ENCODE measurements at regions not wholly inside any gene's neighbourhood (a gene's known extent, or its start where the extent isn't known, plus 50 kb on each side); places are given as distances from the start of the nearest gene placed in this dataset.

DNA sequence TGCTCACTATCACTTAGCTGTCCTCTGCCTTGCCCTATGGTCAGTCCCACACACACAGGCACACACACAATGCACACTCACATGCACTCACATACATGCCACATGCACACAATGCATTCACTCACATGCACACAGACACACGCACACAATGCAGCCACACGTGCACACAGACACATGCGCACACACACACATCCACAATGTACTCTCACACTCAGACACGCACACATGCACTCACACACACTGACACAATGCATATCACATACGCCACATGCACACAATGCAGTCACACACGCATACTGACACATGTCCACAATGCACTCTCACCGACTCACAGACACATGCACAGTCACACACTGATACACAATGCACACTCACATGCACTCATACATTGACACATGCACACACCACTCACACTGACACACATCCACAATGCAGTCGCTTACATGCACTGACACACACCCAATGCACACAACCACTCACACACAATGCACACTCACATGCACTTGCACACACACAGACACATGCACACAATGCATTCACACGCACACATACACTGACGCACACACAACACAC lies 99.7 kb downstream of the ENGASE start:
- TF ChIP-seq RAD21 (IDR thresholded peaks at IDR 0.05; ENCODE audit: low read depth) (no peak), TCF12 (IDR thresholded peaks at IDR 0.05; ENCODE audit: low read depth) (no peak), USF1 (IDR thresholded peaks at IDR 0.05) (no peak), ZBTB7A (IDR thresholded peaks at IDR 0.05; ENCODE audit: low read depth) (no peak), CREB1 (IDR thresholded peaks at IDR 0.05; ENCODE audit: low read depth) (no peak), REST (IDR thresholded peaks at IDR 0.05; ENCODE audit: low read depth) (no peak), TEAD4 (IDR thresholded peaks at IDR 0.05) (no peak)

GRCh38 chr17:79171188-79171587 lies 96.6 kb downstream of the ENGASE start:
- TF ChIP-seq FOXM1 (IDR thresholded peaks at IDR 0.05; ENCODE audit: borderline replicate concordance, low read depth) = no peak
- TF ChIP-seq RAD21 (IDR thresholded peaks at IDR 0.05; ENCODE audit: low read depth) = no peak
- TF ChIP-seq ZBTB7A (IDR thresholded peaks at IDR 0.05; ENCODE audit: low read depth) = no peak
- no peak for TF ChIP-seq EP300 (IDR thresholded peaks at IDR 0.05; ENCODE audit: borderline replicate concordance)
- no peak for TF ChIP-seq CREB1 (IDR thresholded peaks at IDR 0.05; ENCODE audit: low read depth)
- TF ChIP-seq MAX (IDR thresholded peaks at IDR 0.05) = no peak
- no peak for TF ChIP-seq TAF1 (IDR thresholded peaks at IDR 0.05; ENCODE audit: low read depth)
- no peak for TF ChIP-seq TCF12 (IDR thresholded peaks at IDR 0.05; ENCODE audit: low read depth)
- TF ChIP-seq TEAD4 (IDR thresholded peaks at IDR 0.05) = no peak
- TF ChIP-seq NFIC (IDR thresholded peaks at IDR 0.05) = no peak
- TF ChIP-seq YY1 (IDR thresholded peaks at IDR 0.05; ENCODE audit: low read depth) = no peak
- no peak for TF ChIP-seq USF1 (IDR thresholded peaks at IDR 0.05)
- TF ChIP-seq CEBPB (IDR thresholded peaks at IDR 0.05) = no peak
- no peak for TF ChIP-seq EGR1 (IDR thresholded peaks at IDR 0.05)

- no peak for TF ChIP-seq ZBTB7A (IDR thresholded peaks at IDR 0.05; ENCODE audit: low read depth)
- TF ChIP-seq CREB1 (IDR thresholded peaks at IDR 0.05; ENCODE audit: low read depth) = no peak
- no peak for TF ChIP-seq YY1 (IDR thresholded peaks at IDR 0.05; ENCODE audit: low read depth)
- no peak for TF ChIP-seq CEBPB (IDR thresholded peaks at IDR 0.05)
- TF ChIP-seq NFIC (IDR thresholded peaks at IDR 0.05) = no peak
- no peak for TF ChIP-seq TEAD4 (IDR thresholded peaks at IDR 0.05)
Observed at GRCh38 chr17:79169861-79170260, 95.2 kb downstream of the ENGASE start.

DNA sequence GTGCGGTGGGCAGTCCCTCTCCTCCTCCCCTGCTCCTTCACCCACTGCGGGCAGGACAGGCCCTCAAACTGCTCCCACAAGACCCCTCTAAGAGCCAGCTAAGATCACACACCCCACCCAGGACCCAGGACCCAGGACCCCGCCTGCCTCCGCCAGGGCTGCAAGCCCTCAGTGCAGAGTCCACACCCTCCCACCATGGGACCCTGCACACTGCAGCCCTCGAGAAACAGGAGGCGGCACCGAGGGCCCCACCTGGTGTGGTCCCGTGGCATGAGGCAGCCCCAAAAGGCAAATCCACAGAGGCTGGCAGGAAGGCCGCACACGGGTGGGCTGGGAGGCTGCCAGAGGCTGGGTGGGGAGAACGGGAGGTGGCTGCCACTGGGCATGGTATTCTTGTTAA lies 94.7 kb downstream of the ENGASE start:
- no peak for TF ChIP-seq FOXM1 (IDR thresholded peaks at IDR 0.05; ENCODE audit: borderline replicate concordance, low read depth)
- no peak for TF ChIP-seq TCF12 (IDR thresholded peaks at IDR 0.05; ENCODE audit: low read depth)
- no peak for TF ChIP-seq TAF1 (IDR thresholded peaks at IDR 0.05; ENCODE audit: low read depth)
- TF ChIP-seq MAX (IDR thresholded peaks at IDR 0.05) = no peak
- TF ChIP-seq CEBPB (IDR thresholded peaks at IDR 0.05) = no peak
- TF ChIP-seq CREB1 (IDR thresholded peaks at IDR 0.05; ENCODE audit: low read depth) = no peak
- TF ChIP-seq EGR1 (IDR thresholded peaks at IDR 0.05) = no peak
- TF ChIP-seq REST (IDR thresholded peaks at IDR 0.05; ENCODE audit: low read depth) = no peak
- no peak for TF ChIP-seq RAD21 (IDR thresholded peaks at IDR 0.05; ENCODE audit: low read depth)
- no peak for TF ChIP-seq USF1 (IDR thresholded peaks at IDR 0.05)

DNA sequence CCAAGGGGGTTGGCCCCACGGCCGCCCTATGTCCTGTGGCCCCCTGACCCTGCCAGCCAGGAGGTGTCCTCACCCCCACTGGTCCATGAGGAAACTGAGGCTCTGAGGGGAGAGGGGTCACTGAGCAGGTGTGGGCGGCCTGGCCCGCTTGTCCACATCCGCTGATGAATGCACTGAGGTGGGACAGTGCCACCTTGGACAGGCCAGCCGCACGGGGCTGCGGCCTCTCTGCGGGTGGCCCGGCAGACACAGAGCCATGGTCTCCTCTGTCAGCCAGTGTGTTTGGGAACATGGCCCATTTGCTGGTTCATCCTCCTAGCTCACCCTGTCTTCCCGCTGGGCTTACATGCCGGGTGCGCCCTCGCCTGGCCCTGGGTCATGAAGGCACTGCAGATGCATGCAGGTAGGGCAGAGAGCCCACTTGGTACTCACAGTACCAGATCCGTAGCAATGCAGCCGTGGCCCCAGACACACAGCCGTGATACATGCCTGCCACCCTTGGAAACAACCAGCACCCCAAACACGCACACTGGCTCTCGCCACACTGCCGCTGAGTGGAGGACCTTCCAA lies 93.9 kb downstream of the ENGASE start:
- TF ChIP-seq TAF1 (IDR thresholded peaks at IDR 0.05; ENCODE audit: low read depth) (no peak), YY1 (IDR thresholded peaks at IDR 0.05; ENCODE audit: low read depth) (no peak), RAD21 (IDR thresholded peaks at IDR 0.05; ENCODE audit: low read depth) (peak; percentile 39), ZBTB7A (IDR thresholded peaks at IDR 0.05; ENCODE audit: low read depth) (no peak)

- TF ChIP-seq ZBTB7A (IDR thresholded peaks at IDR 0.05; ENCODE audit: low read depth) (no peak), REST (IDR thresholded peaks at IDR 0.05; ENCODE audit: low read depth) (no peak), TCF12 (IDR thresholded peaks at IDR 0.05; ENCODE audit: low read depth) (no peak), NFIC (IDR thresholded peaks at IDR 0.05) (no peak), MAX (IDR thresholded peaks at IDR 0.05) (no peak), CREB1 (IDR thresholded peaks at IDR 0.05; ENCODE audit: low read depth) (no peak), EGR1 (IDR thresholded peaks at IDR 0.05) (no peak), TAF1 (IDR thresholded peaks at IDR 0.05; ENCODE audit: low read depth) (no peak), TEAD4 (IDR thresholded peaks at IDR 0.05) (no peak)
Observed at GRCh38 chr17:79167486-79167885, 92.9 kb downstream of the ENGASE start.
